SK-N-SH treated with all-trans-retinoic acid at 6 μM for 48 hours (cell line): ENCODE measurements at regions not wholly inside any gene's neighbourhood (a gene's known extent, or its start where the extent isn't known, plus 50 kb on each side); places are given as distances from the start of the nearest gene placed in this dataset.

ENCODE experiments used
- ATAC-seq: fragments of 200-7000 bp; cut with Tn5 transposase; 3 replicates; pipeline ENCODE4 v1.9.1; 2020; ENCODE audit warnings: mild to moderate bottlenecking, moderate library complexity
- BACH2 ChIP-seq: fragments of 250-450 bp; sonication (Bioruptor Pico); IDR thresholded peaks from 2 replicates; pipeline ENCODE4 v1.9.0; 2021; ENCODE audit warnings: mild to moderate bottlenecking, borderline replicate concordance
- CREB5 ChIP-seq: fragments of 250-450 bp; sonication (Bioruptor Pico); IDR thresholded peaks from 2 replicates; pipeline ENCODE4 v1.5.1; 2020; ENCODE audit warnings: low read depth, mild to moderate bottlenecking, moderate library complexity
- CSDC2 ChIP-seq: fragments of 250-450 bp; sonication (Bioruptor Pico); IDR thresholded peaks from 2 replicates; pipeline ENCODE4 v1.5.0; 2020; ENCODE audit warnings: mild to moderate bottlenecking, moderate library complexity
- CSRNP3 ChIP-seq: fragments of 250-450 bp; sonication (Bioruptor Pico); IDR thresholded peaks from 2 replicates; pipeline ENCODE4 v1.5.1; 2021; ENCODE audit warnings: mild to moderate bottlenecking, moderate library complexity
- ESRRG ChIP-seq: fragments of 250-450 bp; sonication (Bioruptor Pico); IDR thresholded peaks from 2 replicates; pipeline ENCODE4 v1.6.1; 2021; ENCODE audit warnings: mild to moderate bottlenecking
- GLIS3 ChIP-seq: fragments of 250-450 bp; sonication (Bioruptor Pico); IDR thresholded peaks from 2 replicates; pipeline ENCODE4 v1.5.0; 2020; ENCODE audit warnings: mild to moderate bottlenecking, moderate library complexity
- ISL1 ChIP-seq: fragments of 250-450 bp; sonication (Bioruptor Pico); IDR thresholded peaks from 2 replicates; pipeline ENCODE4 v2.1.2; 2022; ENCODE audit warnings: mild to moderate bottlenecking, moderate library complexity
- OSR1 ChIP-seq: fragments of 250-450 bp; sonication (Bioruptor Pico); IDR thresholded peaks from 2 replicates; pipeline ENCODE4 v1.8.0; 2022; ENCODE audit warnings: moderate library complexity, mild to moderate bottlenecking, inconsistent platforms
- PATZ1 ChIP-seq: fragments of 250-450 bp; sonication (Bioruptor Pico); IDR thresholded peaks from 2 replicates; pipeline ENCODE4 v1.8.0; 2020; ENCODE audit warnings: mild to moderate bottlenecking, moderate library complexity, borderline replicate concordance
- POU6F1 ChIP-seq: fragments of 250-450 bp; sonication (Bioruptor Pico); IDR thresholded peaks from 2 replicates; pipeline ENCODE4 v1.8.0; 2021; ENCODE audit warnings: low read depth, mild to moderate bottlenecking, moderate library complexity, borderline replicate concordance
- PPARA ChIP-seq: fragments of 250-450 bp; sonication (Bioruptor Pico); IDR thresholded peaks from 2 replicates; pipeline ENCODE4 v1.5.0; 2020; ENCODE audit warnings: mild to moderate bottlenecking, borderline replicate concordance
- RARB ChIP-seq: fragments of 250-450 bp; sonication (Bioruptor Pico); IDR thresholded peaks from 2 replicates; pipeline ENCODE4 v1.8.0; 2021; ENCODE audit warnings: mild to moderate bottlenecking, moderate library complexity
- SNAI2 ChIP-seq: fragments of 250-450 bp; sonication (Bioruptor Pico); IDR thresholded peaks from 2 replicates; pipeline ENCODE4 v1.5.0; 2020; ENCODE audit warnings: mild to moderate bottlenecking, moderate library complexity
- TCF4 ChIP-seq: fragments of 250-450 bp; sonication (Bioruptor Pico); IDR thresholded peaks from 2 replicates; pipeline ENCODE4 v1.8.0; 2021; ENCODE audit warnings: mild to moderate bottlenecking, moderate library complexity, borderline replicate concordance
- TOX ChIP-seq: fragments of 250-450 bp; sonication (Bioruptor Pico); IDR thresholded peaks from 2 replicates; pipeline ENCODE4 v1.8.0; 2021; ENCODE audit warnings: mild to moderate bottlenecking, moderate library complexity, borderline replicate concordance
- TSHZ2 ChIP-seq: fragments of 250-450 bp; sonication (Bioruptor Pico); IDR thresholded peaks from 2 replicates; pipeline ENCODE4 v1.5.0; 2020; ENCODE audit warnings: mild to moderate bottlenecking, moderate library complexity
- ZC3H10 ChIP-seq: fragments of 250-450 bp; sonication (Bioruptor Pico); IDR thresholded peaks from 2 replicates; pipeline ENCODE4 v1.5.1; 2021; ENCODE audit warnings: mild to moderate bottlenecking, moderate library complexity
- ZFP3 ChIP-seq: fragments of 250-450 bp; sonication (Bioruptor Pico); IDR thresholded peaks from 2 replicates; pipeline ENCODE4 v1.5.0; 2020; ENCODE audit warnings: mild to moderate bottlenecking, moderate library complexity
- ZFP30 ChIP-seq: fragments of 450-650 bp; formaldehyde crosslinking; IDR thresholded peaks from 2 replicates; pipeline ENCODE4 v1.5.0; 2022; ENCODE audit warnings: mild to moderate bottlenecking, moderate library complexity
- ZNF565 ChIP-seq: fragments of 450-650 bp; formaldehyde crosslinking; conservative IDR thresholded peaks from 2 replicates; pipeline ENCODE4 v1.5.0; 2020; ENCODE audit warnings: low read depth, mild to moderate bottlenecking, moderate library complexity
- ZNF70 ChIP-seq: fragments of 450-650 bp; formaldehyde crosslinking; IDR thresholded peaks from 2 replicates; pipeline ENCODE4 v1.5.0; 2020; ENCODE audit warnings: mild to moderate bottlenecking, moderate library complexity

GRCh38 chr2:177331466-177331997 lies 61.0 kb upstream of the AGPS start:
- no peak for ATAC-seq

GRCh38 chr2:177332026-177332991 lies 60.3 kb upstream of the AGPS start:
- ATAC-seq: peak; percentile 89
- TF ChIP-seq TOX: no peak
- TF ChIP-seq PATZ1 (CRISPR knock-in tag): no peak
- no peak for TF ChIP-seq POU6F1
- TF ChIP-seq TSHZ2 (CRISPR knock-in tag): no peak
- no peak for TF ChIP-seq ZNF70 (CRISPR knock-in tag)
- no peak for TF ChIP-seq GLIS3 (CRISPR knock-in tag)
- TF ChIP-seq CSRNP3: no peak
- TF ChIP-seq ZC3H10 (CRISPR knock-in tag): no peak
- no peak for TF ChIP-seq ISL1
- TF ChIP-seq SNAI2 (CRISPR knock-in tag): no peak
- TF ChIP-seq CREB5 (CRISPR knock-in tag): no peak
- TF ChIP-seq CSDC2 (CRISPR knock-in tag): no peak
- TF ChIP-seq ESRRG (CRISPR knock-in tag): no peak
- TF ChIP-seq ZFP30 (CRISPR knock-in tag): no peak
- TF ChIP-seq TCF4 (CRISPR knock-in tag): no peak
- no peak for TF ChIP-seq RARB (CRISPR knock-in tag)
- TF ChIP-seq ZFP3 (CRISPR knock-in tag): no peak
- no peak for TF ChIP-seq OSR1 (CRISPR knock-in tag)
- no peak for TF ChIP-seq BACH2 (CRISPR knock-in tag)

More at GRCh38 chr2:177331466-177331997, 61.0 kb upstream of the AGPS start:
- TF ChIP-seq ZFP30 (CRISPR knock-in tag) (no peak), OSR1 (CRISPR knock-in tag) (no peak), ZFP3 (CRISPR knock-in tag) (no peak), CREB5 (CRISPR knock-in tag) (no peak), ZNF70 (CRISPR knock-in tag) (no peak), TOX (no peak), ESRRG (CRISPR knock-in tag) (no peak), TCF4 (CRISPR knock-in tag) (no peak), PPARA (no peak), ZNF565 (no peak), RARB (CRISPR knock-in tag) (no peak), SNAI2 (CRISPR knock-in tag) (no peak)
